Sciatic nerve (tissue), 2 donors: ENCODE measurements at regions not wholly inside any gene's neighbourhood (a gene's known extent, or its start where the extent isn't known, plus 50 kb on each side); places are given as distances from the start of the nearest gene placed in this dataset.
A peak's percentile ranks its signal among the peaks of the same experiment; 100 is the strongest.

Experiments
- ATAC-seq: fragments of 200-7000 bp; cut with Tn5 transposase; one replicate; pipeline ENCODE4 v1.9.1; 2020; ENCODE audit warnings: mild to moderate bottlenecking, moderate library complexity
- DNase-seq: peaks from one replicate; pipeline ENCODE4 v3.0.0-alpha.2; 2020; ENCODE audit warnings: low spot score
- intact Hi-C: fragments of 100-400 bp; cut with DNase I; formaldehyde crosslinking; loops from one replicate; pipeline ENCODE4 v1.14.2; 2022
- donor health status: DM: no; HTN: no; CAD: no.
- donor health status: DM: no; HTN: no; CAD: no.

DNA sequence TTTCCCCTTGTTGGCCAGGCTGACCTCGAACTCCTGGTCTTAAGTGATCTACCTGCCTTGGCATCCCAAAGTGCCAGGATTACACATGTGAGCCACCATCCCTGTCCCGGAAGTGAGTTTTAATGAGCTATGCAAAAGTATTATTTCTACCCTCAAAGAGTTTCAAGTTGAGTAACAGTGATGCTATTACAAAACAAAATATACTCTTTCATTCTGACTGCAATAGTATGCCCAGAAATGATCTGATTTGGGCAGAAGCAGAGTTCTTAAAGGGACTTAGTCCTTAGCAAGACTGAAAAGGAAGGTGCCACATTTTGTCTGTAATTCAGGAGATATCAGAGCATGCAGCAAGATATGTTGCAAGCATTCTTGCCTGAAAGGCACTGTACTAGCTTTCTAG lies 375.4 kb downstream of the NUF2 start:
- DNase-seq: no peak
- intact Hi-C loops: no loop called here
- ATAC-seq: no peak

DNA sequence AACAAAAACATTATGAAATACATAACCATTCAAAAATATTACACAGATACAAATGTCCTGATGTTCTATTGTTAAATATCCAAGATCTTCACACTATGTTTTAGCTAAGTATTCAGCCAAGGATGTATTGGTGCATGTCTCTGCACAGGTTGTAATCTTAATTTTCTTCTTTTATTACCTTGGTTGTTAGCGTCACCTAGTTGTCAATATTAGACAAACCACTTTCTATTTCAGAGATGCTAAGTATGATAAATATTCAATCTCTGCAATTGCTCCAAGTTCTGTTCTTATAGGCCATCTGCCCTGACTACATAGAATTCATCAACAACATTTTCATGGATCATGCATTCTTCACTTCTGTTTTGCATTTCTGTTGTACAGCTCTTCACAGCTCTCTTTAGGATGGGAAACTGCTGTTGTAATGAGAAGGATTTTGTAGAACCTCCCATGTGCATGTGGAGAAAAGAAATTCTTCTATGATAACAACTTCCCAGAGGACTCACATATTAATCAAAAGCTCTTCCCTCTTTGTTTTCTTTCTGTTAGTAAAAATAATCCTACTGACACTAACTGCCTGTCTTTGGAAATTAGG lies 380.1 kb downstream of the NUF2 start:
- intact Hi-C loops: no loop called here
- ATAC-seq: no peak
- DNase-seq: no peak

DNA sequence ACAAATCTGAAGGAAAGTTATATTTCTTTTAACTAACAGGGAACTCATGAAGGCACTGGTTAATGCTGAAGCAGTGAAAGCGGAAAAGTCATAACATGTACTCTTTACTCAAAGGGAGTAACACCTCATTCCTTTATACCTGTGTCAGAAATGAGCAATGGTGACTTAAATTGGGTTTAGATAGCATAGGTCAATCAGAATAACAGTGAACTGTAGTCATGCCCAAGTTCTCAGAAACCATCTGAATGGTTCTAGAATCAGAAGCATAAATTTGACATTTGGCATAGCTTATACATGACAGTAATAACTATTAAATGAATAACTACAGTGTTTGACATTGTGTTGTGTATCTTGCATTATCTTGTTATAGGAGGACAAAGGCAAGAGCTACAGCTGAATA lies 382.0 kb downstream of the NUF2 start:
- intact Hi-C loops: no loop called here
- no peak for ATAC-seq
- no peak for DNase-seq

DNA sequence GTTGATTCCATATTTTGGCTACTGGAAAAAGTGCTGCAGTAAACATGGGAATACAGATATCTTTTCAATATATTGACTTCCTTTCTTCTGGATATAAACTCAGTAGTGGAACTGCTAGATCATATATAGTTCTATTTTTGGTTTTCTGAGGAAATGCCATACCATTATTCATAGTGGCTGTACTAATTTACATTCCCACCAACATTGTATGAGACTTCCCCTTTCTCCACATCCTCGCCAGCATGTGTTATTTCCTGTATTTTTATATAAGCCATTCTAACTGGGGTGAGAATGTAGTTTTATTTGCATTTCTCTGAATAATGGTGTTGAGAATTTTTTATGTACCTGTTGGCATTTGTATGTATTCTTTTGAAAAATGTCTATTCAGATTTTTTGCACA lies 385.2 kb downstream of the NUF2 start:
- intact Hi-C loops: no loop called here
- no peak for ATAC-seq
- no peak for DNase-seq

DNA sequence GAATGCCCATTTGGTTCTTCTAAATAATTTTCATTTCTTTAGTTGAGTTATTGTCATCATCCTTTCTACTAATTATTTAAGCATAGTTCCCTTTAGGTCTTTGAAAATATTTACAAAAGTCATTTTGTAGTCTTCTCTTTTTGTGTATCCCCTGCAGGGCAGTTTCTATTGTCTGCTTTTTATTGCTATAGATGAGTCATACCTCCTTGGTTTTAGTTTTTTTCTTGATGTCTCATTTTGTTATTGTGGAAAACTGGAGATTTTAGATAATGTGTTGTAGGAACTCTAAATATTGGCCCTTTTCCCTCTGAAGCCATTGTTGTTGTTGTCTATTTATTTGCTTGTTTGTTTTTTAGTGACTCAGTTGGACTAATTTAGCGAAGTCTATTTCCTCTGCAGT lies 387.9 kb downstream of the NUF2 start:
- intact Hi-C loops: no loop called here
- ATAC-seq: no peak
- no peak for DNase-seq

DNA sequence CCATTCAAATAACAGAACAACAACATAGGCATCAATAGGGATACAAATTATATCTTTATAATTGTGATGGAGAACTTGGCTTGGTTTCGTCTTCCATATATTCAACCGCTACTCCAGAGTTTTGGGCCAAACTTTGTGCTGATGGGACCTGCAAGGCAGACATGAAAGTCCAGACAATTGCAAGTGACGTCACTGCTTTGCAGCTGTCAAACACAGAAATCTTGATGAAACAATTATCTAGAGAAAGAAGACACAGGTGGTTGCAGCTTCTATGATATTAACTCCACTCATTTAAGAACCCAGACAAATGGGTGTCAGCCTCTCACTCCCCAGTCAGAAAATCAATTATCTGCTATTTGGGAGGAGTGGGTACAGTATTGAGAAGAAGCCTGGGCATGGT lies 390.6 kb downstream of the NUF2 start:
- intact Hi-C loops: no loop called here
- ATAC-seq: no peak
- DNase-seq: no peak

DNA sequence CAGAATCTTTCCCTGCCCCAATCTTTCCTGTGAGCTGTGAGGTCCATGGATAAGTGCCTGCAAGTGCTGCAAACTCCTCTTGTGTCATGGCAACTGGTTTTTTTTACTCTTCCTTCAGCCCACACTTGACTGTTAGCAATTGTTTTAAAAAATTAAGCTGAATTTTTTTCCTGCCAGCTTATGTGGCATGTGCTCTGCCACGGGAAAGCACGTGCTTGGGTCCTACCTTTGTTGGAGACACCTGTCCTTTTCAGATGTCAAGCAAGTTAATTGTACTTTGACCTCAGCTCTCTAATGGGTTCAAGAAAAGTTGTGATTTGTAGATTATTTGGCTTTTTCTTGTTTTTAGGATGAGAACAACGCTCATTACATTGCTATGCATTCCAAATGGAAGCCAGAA lies 398.5 kb downstream of the NUF2 start:
- no peak for DNase-seq
- no peak for ATAC-seq
- intact Hi-C loops: no loop called here

DNA sequence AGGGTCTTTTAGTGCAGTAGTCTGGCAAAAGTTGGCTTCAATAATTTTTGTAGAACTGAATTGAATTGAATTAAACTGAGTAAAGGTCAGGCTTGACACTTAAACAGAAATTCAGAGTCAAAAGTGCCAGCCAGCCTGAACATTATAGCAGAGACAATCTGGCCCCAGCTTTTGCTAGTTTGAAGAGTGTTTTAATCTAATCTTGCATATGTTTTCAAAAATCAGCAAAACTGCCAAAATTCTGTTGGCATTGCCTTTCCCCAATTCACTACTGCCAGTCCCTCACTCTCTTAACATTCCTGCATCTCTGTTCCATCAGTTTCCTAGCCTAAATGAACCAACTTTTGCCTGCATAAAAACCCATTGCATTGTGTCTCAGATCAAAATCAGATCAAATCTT lies 403.8 kb downstream of the NUF2 start:
- no peak for ATAC-seq

DNA sequence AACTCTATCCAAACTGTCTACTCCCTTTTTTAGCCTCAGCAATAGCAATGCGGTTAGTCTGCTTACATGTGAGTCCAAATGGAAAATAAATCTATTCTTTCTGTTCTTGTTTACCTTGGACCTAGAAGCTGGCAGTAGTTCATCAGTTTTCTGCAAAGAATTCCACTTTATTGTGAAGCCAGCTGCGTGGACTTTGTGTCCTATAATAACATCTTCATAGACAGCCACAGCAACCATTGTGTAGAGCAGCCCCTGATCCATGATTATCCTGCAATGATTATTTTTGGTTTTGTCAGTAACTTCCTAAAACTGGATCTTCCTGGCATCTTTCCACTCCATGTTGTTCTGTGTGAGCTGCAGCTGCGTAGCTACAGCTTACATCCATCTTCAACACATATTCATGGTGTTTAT lies 408.7 kb downstream of the NUF2 start:
- ATAC-seq (peak; percentile 58), DNase-seq (no peak)
- intact Hi-C loops: no loop called here

More for the DNA sequence above, 403.8 kb downstream of the NUF2 start:
- intact Hi-C loops: no loop called here
- no peak for DNase-seq

DNA sequence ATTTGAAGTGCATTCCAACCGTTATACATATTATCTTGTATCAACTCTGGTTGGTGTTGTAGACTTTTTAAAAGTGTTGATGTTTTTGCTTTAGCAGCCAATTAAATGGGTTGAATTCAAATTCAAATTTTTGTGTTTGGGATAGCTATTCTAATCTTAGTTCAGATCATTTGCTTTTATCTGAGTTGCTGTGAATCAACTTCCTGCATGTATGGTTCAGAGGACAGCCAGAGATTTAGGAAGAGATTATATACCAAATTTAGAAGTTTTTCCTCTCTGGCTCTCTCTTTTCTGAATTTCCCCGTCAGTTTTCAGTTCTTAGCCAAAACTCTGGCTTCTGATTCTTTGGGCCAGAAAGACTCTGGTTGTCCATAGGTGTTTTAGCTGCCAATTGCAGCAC lies 415.5 kb downstream of the NUF2 start:
- no peak for ATAC-seq
- intact Hi-C loops: no loop called here
- no peak for DNase-seq

DNA sequence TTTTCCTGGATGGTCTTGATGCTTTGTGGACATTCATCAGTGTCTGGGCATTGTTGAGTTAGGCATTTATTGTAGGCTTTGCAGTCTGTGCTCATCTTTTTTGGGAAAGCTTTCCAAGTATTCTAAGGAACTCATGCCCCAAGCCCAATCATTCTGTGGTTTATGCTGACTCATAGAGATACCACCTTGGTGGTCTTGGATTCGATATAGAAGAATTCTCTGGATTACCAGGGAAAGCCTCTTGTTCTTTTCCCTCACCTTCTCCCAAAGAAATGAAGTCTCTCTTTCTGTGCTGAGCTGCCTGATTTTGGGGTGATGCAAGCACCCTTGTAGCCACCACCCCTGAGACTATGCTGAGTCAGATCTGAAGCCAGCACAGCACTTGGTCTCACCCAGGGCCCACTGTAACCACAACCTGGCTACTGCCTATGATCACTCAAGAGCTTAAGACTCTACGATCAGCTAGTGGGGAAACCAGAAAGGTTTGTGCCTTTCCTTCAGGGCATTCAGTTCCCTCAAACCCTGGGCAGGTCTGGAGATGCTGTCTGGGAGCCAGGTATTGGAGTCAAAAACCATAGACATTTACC lies 422.6 kb downstream of the NUF2 start:
- ATAC-seq: no peak
- intact Hi-C loops: no loop called here
- DNase-seq: no peak

DNA sequence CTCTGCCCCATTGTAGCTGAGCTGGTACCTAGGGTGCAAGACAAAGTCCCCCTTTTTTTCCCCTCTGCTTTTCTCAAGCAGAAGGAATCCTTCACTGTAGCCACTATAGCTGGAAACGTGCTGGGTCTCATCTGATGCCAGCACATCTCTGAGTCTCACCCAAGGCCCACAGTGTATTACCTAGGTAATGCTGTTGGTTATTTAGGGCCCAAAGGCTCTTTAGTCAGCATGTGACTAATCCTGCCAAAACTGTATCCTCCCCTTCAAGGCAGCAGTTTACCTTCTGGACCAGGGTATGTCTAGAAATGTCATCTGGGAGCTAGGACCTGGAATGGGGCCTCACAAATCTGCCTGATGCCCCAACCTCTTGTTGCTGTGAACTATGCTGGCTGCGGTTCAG lies 423.4 kb downstream of the NUF2 start:
- ATAC-seq (no peak), DNase-seq (no peak)
- intact Hi-C loops: no loop called here

DNA sequence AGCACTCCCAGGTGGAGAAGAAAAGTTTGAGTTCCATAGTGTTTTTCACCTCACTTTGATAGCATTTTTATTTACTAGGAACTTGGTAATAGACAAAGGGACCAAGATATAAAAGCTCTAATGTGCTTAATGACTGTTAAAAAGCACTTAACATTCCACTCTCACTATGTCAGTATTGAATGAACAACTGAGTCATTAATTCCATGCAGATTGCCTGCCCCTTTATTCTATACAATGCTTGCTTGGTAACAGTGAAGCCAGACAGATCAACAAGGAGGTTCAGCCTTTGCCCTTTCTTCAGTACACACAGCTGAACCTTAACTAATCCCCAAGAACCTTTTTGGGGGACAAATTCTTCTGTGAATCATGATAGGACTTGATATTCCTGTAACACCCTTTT lies 425.5 kb downstream of the NUF2 start:
- intact Hi-C loops: no loop called here
- DNase-seq (no peak), ATAC-seq (no peak)

DNA sequence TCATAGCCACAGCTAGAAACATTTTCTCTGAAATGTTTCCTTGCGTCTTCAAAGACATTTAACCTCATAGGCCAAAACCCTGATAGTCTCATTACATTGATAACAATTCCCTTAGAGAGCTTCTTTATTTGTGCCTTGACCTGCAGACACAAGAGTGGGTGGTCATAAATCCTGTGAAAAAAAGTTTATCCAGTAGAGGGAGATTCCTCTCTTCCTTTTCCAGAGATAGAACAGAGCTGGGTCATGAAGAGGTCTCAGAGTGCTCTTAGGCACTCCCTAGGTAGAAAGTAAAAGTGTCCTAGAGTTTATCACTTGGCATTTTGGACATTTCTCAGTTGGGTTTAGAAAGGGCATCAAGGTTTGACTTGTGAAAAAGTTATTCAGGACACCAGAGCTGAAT lies 426.1 kb downstream of the NUF2 start:
- intact Hi-C loops: no loop called here
- DNase-seq: no peak
- ATAC-seq: no peak

DNA sequence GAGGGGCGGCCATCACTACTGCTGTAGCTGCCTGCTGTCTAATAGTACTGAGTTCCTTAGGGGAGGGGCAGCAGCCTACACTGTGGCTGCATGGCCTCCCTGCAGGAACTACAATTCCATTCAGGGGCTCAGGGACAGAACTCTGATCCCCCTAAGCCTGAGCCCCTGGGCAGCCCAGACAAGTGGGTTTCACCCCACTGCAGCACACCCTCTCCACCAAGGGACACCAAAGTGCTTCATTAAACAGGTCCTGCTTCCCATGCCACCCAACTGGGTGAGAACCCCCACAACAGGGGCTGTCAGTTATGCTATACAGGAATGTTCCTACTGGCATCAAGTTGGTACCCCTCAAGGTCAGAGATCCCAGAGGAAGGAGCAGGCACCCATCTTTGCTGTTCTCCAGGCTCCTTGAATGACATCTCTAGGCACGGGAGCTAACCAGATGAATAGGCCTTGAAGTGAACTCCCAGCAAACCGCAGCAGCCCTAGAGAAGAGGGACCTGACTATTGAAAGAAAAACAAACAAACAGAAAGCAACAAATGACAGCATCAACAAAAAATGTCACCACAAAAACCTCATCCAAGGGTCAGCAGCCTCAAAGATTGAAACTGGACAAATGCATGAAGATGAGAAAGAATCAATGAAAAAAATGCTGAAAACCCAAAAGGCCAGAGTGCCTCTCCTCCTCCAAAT lies 437.4 kb downstream of the NUF2 start:
- intact Hi-C loops: no loop called here
- no peak for DNase-seq
- ATAC-seq: no peak

DNA sequence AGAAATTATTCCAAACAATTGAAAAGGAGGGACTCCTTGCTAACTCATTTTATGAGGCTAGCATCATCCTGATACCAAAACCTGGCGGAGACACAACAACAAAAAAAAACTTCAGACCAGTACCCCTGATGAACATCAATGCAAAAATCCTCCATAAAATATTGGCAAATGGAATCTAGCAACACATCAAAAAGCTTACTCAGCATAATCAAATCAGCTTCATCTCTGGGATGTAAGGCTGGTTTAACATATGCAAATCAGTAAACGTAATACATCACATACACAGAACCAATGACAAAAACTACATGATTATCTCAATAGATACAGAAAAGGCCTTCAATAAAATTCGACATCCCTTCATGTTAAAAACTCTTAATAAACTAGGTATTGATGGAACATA lies 440.1 kb downstream of the NUF2 start:
- ATAC-seq (no peak), DNase-seq (no peak)
- intact Hi-C loops: no loop called here

DNA sequence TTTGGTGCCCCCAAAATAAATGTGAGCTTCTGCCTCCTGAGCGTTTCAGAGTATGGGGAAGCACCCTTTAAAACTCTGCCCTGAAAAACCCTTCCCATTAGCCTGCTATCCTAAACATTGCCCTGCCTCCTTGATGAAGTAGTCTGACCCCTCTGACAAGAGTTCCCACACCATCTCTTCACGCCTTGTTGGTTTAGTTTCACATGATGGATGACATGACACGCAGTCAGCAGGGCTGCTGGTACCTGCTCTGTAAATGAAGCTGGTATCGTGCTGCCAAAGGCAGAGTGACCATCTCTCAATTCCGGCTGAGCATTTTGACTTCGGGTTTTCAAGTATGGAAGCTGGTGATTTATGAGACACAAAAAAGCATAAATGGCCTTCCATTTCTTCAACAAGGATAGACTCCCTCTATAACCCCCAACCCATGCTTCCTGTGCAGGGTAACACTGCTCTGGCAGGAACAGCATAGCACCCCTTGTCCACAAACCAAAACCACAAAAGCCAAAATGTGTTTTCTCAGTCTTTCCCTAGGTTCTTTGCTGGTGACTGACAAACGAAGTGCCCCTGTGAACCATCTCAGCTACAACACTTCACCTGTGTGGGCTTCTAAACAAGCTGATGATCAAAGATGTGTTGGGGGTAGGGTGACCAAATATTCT lies 444.6 kb downstream of the NUF2 start:
- ATAC-seq: no peak
- intact Hi-C loops: no loop called here
- DNase-seq: no peak

DNA sequence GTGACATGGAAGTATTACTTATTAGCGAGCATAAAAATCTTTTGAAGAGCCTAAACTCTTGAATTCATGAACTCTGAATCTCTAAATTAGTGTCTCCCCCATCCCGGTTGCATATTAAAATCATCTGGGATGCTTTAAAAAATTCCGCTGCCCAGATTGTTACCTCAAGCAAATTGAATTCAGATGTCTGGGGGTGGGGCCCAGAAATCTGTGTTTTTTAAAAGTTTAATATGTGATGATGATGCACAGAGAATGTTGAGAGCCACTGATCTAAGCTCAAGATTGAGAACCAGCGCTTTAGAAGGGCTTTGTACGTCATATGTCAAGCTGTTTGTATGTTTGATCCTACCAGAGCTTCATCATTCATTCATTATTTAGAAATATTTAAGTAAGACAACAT lies 446.8 kb downstream of the NUF2 start:
- DNase-seq (no peak), ATAC-seq (no peak)
- intact Hi-C loops: no loop called here

DNA sequence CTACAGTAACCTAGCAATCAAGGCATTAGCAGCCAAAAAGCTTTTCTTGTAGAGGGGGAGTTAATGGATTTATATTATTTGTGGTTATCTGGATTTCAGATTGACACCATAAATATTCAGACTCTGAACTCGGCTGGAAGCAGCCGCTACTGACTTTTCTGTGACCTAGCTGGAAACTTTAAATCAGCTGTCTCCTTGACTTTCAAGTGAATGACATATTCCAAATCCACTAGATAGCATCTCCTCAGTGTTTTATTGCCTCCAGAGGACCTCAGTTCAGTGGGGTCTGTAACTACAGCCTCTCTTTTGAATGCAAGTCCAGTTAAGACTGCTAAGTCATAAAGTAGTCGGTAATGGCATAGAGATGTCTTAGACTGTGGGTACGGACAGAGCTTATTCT lies 448.5 kb downstream of the NUF2 start:
- no peak for DNase-seq
- no peak for ATAC-seq
- intact Hi-C loops: no loop called here

DNA sequence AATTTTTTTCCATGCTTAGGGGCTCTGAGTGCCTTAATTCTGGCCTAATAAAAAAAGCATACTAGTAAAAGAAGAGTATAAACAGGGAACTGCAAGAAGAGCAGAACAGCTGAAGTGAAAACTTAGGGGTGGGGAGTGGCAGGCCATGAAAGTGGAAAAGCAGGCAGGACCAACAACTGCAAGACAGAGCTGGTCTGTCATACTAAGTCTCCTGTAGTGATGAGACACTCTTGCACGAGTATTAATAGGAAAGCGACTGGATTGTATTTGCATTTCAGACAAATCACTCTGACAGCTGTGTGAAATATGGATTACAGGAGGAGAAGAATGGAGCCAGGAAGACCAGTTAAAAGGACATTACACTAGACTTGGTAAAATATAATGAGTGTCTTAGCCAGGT lies 449.9 kb downstream of the NUF2 start:
- DNase-seq (no peak), ATAC-seq (no peak)
- intact Hi-C loops: no loop called here

DNA sequence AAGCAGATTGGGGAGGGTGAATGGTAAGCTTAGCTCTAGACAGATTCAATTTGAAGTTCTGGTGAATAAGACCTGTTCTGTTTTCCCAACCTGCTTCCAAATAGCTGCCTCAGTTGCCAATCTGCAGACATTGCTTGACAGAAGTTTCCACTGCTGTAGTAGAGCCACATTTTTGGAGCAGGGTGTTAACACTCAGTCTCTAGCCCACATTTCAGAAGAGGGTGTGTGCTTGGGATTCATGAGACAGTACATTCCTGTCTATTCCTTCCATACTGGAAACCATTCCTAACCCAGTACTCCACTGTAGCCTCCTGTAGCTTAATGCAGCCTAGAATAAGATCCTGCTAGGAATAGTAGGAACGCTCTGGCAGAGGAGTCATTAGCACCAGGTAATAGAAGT lies 450.5 kb downstream of the NUF2 start:
- no peak for DNase-seq
- ATAC-seq: no peak
- intact Hi-C loops: no loop called here
